Liver (tissue), 3 donors: ENCODE measurements at regions not wholly inside any gene's neighbourhood (a gene's known extent, or its start where the extent isn't known, plus 50 kb on each side); places are given as distances from the start of the nearest gene placed in this dataset.

Source experiments
- EGR1 ChIP-seq, 2 donors: IDR thresholded peaks; 2 replicates each; pipeline ENCODE4 v1.6.1; 2016 to 2018; ENCODE audit warnings: antibody characterized with exemption in 2 of 2, low read depth in 2 of 2
- FOXA2 ChIP-seq: IDR thresholded peaks from 2 replicates; pipeline ENCODE4 v1.6.1; 2016; ENCODE audit warnings: antibody characterized with exemption
- HNF4A ChIP-seq, 2 donors: conservative IDR thresholded peaks; 2 replicates each; pipeline ENCODE4 v1.6.1; 2016; ENCODE audit warnings: antibody characterized with exemption in 2 of 2, mild to moderate bottlenecking in 2 of 2
- NR2F2 ChIP-seq: IDR thresholded peaks from 2 replicates; pipeline ENCODE4 v1.6.1; 2016; ENCODE audit warnings: antibody characterized with exemption
- RAD21 ChIP-seq, 2 donors: IDR thresholded peaks; 2 replicates each; pipeline ENCODE4 v1.6.1; 2016; ENCODE audit warnings: antibody characterized with exemption in 2 of 2, mild to moderate bottlenecking in 2 of 2
- SP1 ChIP-seq: IDR thresholded peaks from 2 replicates; pipeline ENCODE4 v1.6.1; 2018; ENCODE audit warnings: antibody characterized with exemption, mild to moderate bottlenecking
- TAF1 ChIP-seq: conservative IDR thresholded peaks from 2 replicates; pipeline ENCODE4 v1.6.1; 2016; ENCODE audit warnings: antibody characterized with exemption, mild to moderate bottlenecking
- YY1 ChIP-seq: IDR thresholded peaks from 2 replicates; pipeline ENCODE4 v1.6.1; 2016; ENCODE audit warnings: antibody characterized with exemption, mild to moderate bottlenecking
- TF ChIP-seq, protein P1 (sequence below): fragments of 150-350 bp; IDR thresholded peaks from 2 replicates; pipeline ENCODE4 v1.5.1; 2017; ENCODE audit warnings: improper control_type of control experiment, low read depth, low read length; ENCODE audit not compliant: missing input control
- TF ChIP-seq, protein P2 (sequence below): IDR thresholded peaks from 2 replicates; pipeline ENCODE4 v1.6.1; 2016; ENCODE audit warnings: antibody characterized with exemption
- TF ChIP-seq, protein P3 (sequence below): IDR thresholded peaks from 2 replicates; pipeline ENCODE4 v1.6.1; 2016; ENCODE audit warnings: antibody characterized with exemption, mild to moderate bottlenecking
- donor health status: healthy.
- donor health status: healthy.

DNA sequence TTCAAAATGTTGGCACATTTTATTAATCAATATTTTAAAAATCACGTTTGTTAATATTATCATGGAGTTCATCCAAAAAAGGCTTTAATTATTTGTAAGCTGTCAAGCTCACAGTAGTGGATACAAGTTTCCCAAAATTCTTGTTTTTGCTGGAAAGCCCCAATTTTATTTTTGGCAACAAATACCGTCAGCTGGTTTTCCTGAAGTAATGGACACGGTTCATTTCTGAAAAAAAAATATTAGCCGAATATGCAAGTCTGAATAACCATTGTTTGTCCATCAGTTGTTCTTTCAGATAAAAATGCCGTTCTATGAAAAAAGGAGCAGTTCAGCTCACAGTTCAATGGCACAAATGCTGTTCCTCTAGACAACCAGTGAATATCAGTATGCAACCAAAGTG, 101.5 kb upstream of the RAI14 start:
- TF ChIP-seq, protein P1, sequence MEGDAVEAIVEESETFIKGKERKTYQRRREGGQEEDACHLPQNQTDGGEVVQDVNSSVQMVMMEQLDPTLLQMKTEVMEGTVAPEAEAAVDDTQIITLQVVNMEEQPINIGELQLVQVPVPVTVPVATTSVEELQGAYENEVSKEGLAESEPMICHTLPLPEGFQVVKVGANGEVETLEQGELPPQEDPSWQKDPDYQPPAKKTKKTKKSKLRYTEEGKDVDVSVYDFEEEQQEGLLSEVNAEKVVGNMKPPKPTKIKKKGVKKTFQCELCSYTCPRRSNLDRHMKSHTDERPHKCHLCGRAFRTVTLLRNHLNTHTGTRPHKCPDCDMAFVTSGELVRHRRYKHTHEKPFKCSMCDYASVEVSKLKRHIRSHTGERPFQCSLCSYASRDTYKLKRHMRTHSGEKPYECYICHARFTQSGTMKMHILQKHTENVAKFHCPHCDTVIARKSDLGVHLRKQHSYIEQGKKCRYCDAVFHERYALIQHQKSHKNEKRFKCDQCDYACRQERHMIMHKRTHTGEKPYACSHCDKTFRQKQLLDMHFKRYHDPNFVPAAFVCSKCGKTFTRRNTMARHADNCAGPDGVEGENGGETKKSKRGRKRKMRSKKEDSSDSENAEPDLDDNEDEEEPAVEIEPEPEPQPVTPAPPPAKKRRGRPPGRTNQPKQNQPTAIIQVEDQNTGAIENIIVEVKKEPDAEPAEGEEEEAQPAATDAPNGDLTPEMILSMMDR, result no peak
- no peak for TF ChIP-seq RAD21 (IDR thresholded peaks at IDR 0.05)
- no peak for TF ChIP-seq HNF4A (conservative IDR thresholded peaks at IDR 0.05)
- TF ChIP-seq SP1, result no peak
- no peak for TF ChIP-seq EGR1 (IDR thresholded peaks at IDR 0.05; ENCODE audit: low read depth in 2 of 2)
- TF ChIP-seq, protein P2, sequence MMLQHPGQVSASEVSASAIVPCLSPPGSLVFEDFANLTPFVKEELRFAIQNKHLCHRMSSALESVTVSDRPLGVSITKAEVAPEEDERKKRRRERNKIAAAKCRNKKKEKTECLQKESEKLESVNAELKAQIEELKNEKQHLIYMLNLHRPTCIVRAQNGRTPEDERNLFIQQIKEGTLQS, result no peak
- TF ChIP-seq NR2F2, result no peak
- TF ChIP-seq YY1, result no peak
- TF ChIP-seq, protein P3, sequence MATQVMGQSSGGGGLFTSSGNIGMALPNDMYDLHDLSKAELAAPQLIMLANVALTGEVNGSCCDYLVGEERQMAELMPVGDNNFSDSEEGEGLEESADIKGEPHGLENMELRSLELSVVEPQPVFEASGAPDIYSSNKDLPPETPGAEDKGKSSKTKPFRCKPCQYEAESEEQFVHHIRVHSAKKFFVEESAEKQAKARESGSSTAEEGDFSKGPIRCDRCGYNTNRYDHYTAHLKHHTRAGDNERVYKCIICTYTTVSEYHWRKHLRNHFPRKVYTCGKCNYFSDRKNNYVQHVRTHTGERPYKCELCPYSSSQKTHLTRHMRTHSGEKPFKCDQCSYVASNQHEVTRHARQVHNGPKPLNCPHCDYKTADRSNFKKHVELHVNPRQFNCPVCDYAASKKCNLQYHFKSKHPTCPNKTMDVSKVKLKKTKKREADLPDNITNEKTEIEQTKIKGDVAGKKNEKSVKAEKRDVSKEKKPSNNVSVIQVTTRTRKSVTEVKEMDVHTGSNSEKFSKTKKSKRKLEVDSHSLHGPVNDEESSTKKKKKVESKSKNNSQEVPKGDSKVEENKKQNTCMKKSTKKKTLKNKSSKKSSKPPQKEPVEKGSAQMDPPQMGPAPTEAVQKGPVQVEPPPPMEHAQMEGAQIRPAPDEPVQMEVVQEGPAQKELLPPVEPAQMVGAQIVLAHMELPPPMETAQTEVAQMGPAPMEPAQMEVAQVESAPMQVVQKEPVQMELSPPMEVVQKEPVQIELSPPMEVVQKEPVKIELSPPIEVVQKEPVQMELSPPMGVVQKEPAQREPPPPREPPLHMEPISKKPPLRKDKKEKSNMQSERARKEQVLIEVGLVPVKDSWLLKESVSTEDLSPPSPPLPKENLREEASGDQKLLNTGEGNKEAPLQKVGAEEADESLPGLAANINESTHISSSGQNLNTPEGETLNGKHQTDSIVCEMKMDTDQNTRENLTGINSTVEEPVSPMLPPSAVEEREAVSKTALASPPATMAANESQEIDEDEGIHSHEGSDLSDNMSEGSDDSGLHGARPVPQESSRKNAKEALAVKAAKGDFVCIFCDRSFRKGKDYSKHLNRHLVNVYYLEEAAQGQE, result no peak
- no peak for TF ChIP-seq TAF1
- TF ChIP-seq FOXA2, result no peak
